HCT116 (cell line): ENCODE measurements at regions not wholly inside any gene's neighbourhood (a gene's known extent, or its start where the extent isn't known, plus 50 kb on each side); places are given as distances from the start of the nearest gene placed in this dataset.

Experiments used
- ATAC-seq: fragments of 200-7000 bp; cut with Tn5 transposase; 2 replicates; pipeline ENCODE4 v1.9.1; 2020; ENCODE audit warnings: mild to moderate bottlenecking, moderate library complexity
- BruUV-seq: library from RNA; stranded (reverse); fragments of 400-500 nt; replicated peaks from 2 replicates; lab custom pipeline; 2021; lab: Mats Ljungman, UMichigan
- CTCF ChIA-PET: fragments of 300-600 bp; sonication (Branson Sonifier 250); formaldehyde crosslinking; loops from one replicate; lab custom pipeline; 2021; ENCODE audit warnings: antibody characterized with exemption; lab: Charles Lee
- POLR2A ChIA-PET: fragments of 300-600, 350-600 bp; sonication (Branson Sonifier 250); formaldehyde crosslinking; loops from one replicate; lab custom pipeline; 2021; ENCODE audit warnings: antibody characterized with exemption; lab: Charles Lee
- RAD21 ChIA-PET, 2 experiments: fragments of 300-600 bp; sonication (Branson Sonifier 250); formaldehyde crosslinking; loops; one replicate each; lab custom pipeline; 2023; ENCODE audit warnings: low total read pairs in 2 of 2; ENCODE audit not compliant: uncharacterized antibody in 2 of 2, unreplicated experiment in 2 of 2, low non-redundant PET in 1 of 2; lab: Charles Lee
- DNase-seq: peaks from one replicate; pipeline ENCODE4 v3.0.0-alpha.2; 2010; ENCODE audit warnings: low read depth, low spot score
- H2AFZ ChIP-seq: fragments of 200-600 bp; shearing (Covaris generic), sonication (generic); 2 replicates; pipeline ENCODE4 v1.6.1; 2017; ENCODE audit warnings: low read depth, mixed run types, mixed read lengths, antibody characterized with exemption, low read length; ENCODE audit not compliant: poor library complexity, severe bottlenecking
- H3K27ac ChIP-seq: 2 replicates; pipeline ENCODE4 v1.5.1; 2012; ENCODE audit warnings: low read depth, low read length
- H3K27me3 ChIP-seq: fragments of 200-600 bp; sonication (generic); 2 replicates; pipeline ENCODE4 v1.6.1; 2016; ENCODE audit warnings: mixed run types, low read length, mixed read lengths; ENCODE audit not compliant: insufficient read depth
- H3K36me3 ChIP-seq, 2 experiments: fragments of 200-500 bp in 1 of 2; fragments of 200-600 bp in 1 of 2; sonication (Bioruptor generic) in 1 of 2; sonication (generic) in 1 of 2; 2 replicates each; pipeline versions ENCODE4 v1.5.1 to v1.6.1; 2014 to 2016; ENCODE audit warnings: low read length in 2 of 2, inconsistent platforms in 1 of 2, mixed read lengths in 1 of 2, mixed run types in 1 of 2; ENCODE audit not compliant: insufficient read depth in 2 of 2, control insufficient read depth in 1 of 2
- H3K4me1 ChIP-seq, 2 experiments: fragments of 200-600 bp in 1 of 2; sonication (generic) in 1 of 2; 2 replicates each; pipeline versions ENCODE4 v1.5.1 to v1.6.1; 2012 to 2017; ENCODE audit warnings: low read length in 2 of 2, inconsistent platforms in 1 of 2, mild to moderate bottlenecking in 1 of 2, mixed read lengths in 1 of 2, mixed run types in 1 of 2, moderate library complexity in 1 of 2; ENCODE audit not compliant: insufficient read depth in 2 of 2, control insufficient read depth in 1 of 2
- H3K4me2 ChIP-seq: fragments of 200-600 bp; sonication (generic); 2 replicates; pipeline ENCODE4 v1.6.1; 2017; ENCODE audit warnings: mixed run types, low read length, mixed read lengths
- H3K4me3 ChIP-seq, 2 experiments: fragments of 200-600 bp in 1 of 2; sonication (generic) in 1 of 2; replicated peaks in 1 of 2; 2 replicates each; pipeline ENCODE4 v1.5.1; 2011 to 2016; ENCODE audit warnings: low read length in 2 of 2, control low read depth in 1 of 2, low read depth in 1 of 2, mild to moderate bottlenecking in 1 of 2, mixed read lengths in 1 of 2, mixed run types in 1 of 2
- H3K79me2 ChIP-seq: fragments of 200-600 bp; sonication (generic); 2 replicates; pipeline ENCODE4 v1.6.1; 2017; ENCODE audit warnings: mild to moderate bottlenecking, mixed run types, low read length, moderate library complexity, mixed read lengths; ENCODE audit not compliant: insufficient read depth
- H3K9ac ChIP-seq: fragments of 200-600 bp; sonication (generic); 2 replicates; pipeline ENCODE4 v1.6.1; 2016; ENCODE audit warnings: low read length, mixed read lengths
- H3K9me2 ChIP-seq: fragments of 200-600 bp; sonication (generic), shearing (Covaris generic); 2 replicates; pipeline ENCODE4 v1.6.1; 2017; ENCODE audit warnings: mixed run types, mild to moderate bottlenecking, moderate library complexity; ENCODE audit not compliant: insufficient read depth
- H3K9me3 ChIP-seq, 2 experiments: fragments of 200-500 bp in 1 of 2; fragments of 200-600 bp in 1 of 2; sonication (Bioruptor generic) in 1 of 2; sonication (generic) in 1 of 2; 2 replicates each; pipeline ENCODE4 v1.6.1; 2014 to 2017; ENCODE audit warnings: low read length in 2 of 2, mixed read lengths in 2 of 2, inconsistent platforms in 1 of 2, low read depth in 1 of 2, mild to moderate bottlenecking in 1 of 2, mixed run types in 1 of 2, moderate library complexity in 1 of 2; ENCODE audit not compliant: control insufficient read depth in 1 of 2, insufficient read depth in 1 of 2
- H4K20me1 ChIP-seq: fragments of 200-600 bp; sonication (generic), shearing (Covaris generic); 2 replicates; pipeline ENCODE4 v1.6.1; 2017; ENCODE audit warnings: mixed run types, mild to moderate bottlenecking, moderate library complexity; ENCODE audit not compliant: insufficient read depth
- CBX3 ChIP-seq: IDR thresholded peaks from 2 replicates; pipeline ENCODE4 v1.6.1; 2012; ENCODE audit warnings: low read depth
- ELF1 ChIP-seq: IDR thresholded peaks from 2 replicates; pipeline ENCODE4 v1.6.1; 2012; ENCODE audit warnings: low read depth, borderline replicate concordance
- MAX ChIP-seq: IDR thresholded peaks from 2 replicates; pipeline ENCODE4 v1.6.1; 2012
- POLR2A ChIP-seq: IDR thresholded peaks from 2 replicates; pipeline ENCODE4 v1.7.0; 2011; ENCODE audit warnings: borderline replicate concordance; ENCODE audit not compliant: insufficient read depth, insufficient read length; ENCODE audit errors: extremely low read depth
- POLR2AphosphoS5 ChIP-seq: IDR thresholded peaks from 2 replicates; pipeline ENCODE4 v1.6.1; 2011; ENCODE audit warnings: mild to moderate bottlenecking, low read depth, low read length, moderate library complexity
- SIN3A ChIP-seq: IDR thresholded peaks from 2 replicates; pipeline ENCODE4 v1.6.1; 2012; ENCODE audit warnings: low read depth
- TCF7L2 ChIP-seq: IDR thresholded peaks from 2 replicates; pipeline ENCODE4 v1.7.0; 2011; ENCODE audit warnings: borderline replicate concordance, inconsistent platforms; ENCODE audit not compliant: insufficient read depth, insufficient read length; ENCODE audit errors: extremely low read depth
- YY1 ChIP-seq: IDR thresholded peaks from 2 replicates; pipeline ENCODE4 v1.6.1; 2011; ENCODE audit warnings: low read length, low read depth, moderate library complexity, mild to moderate bottlenecking; ENCODE audit not compliant: insufficient replicate concordance; ENCODE audit errors: extremely low read depth
- ZFX ChIP-seq: fragments of 450-650 bp; IDR thresholded peaks from 2 replicates; pipeline ENCODE4 v1.6.1; 2017
- ZNF274 ChIP-seq: fragments of 200-500 bp; sonication (Bioruptor generic); IDR thresholded peaks from 2 replicates; pipeline ENCODE4 v1.6.1; 2014; ENCODE audit warnings: mild to moderate bottlenecking, low read depth, low read length, inconsistent platforms
- intact Hi-C: fragments of 100-400 bp; cut with micrococcal nuclease; formaldehyde crosslinking; loops from 2 replicates; pipeline ENCODE4 v1.10.0; 2022
- TF ChIP-seq, protein P1 (sequence below): IDR thresholded peaks from 2 replicates; pipeline ENCODE4 v1.6.1; 2011; ENCODE audit warnings: mild to moderate bottlenecking, low read length, moderate library complexity; ENCODE audit not compliant: insufficient replicate concordance; ENCODE audit errors: extremely low read depth
- TF ChIP-seq, protein P2 (sequence below): IDR thresholded peaks from 2 replicates; pipeline ENCODE4 v1.6.1; 2012

GRCh38 chr21:24046829-24047443 is 1560.3 kb downstream of the MRPL39 start:
- no peaks in the 10 kb centered on the region for H3K27me3 ChIP-seq
- H3K4me2 ChIP-seq = no peak overlapping the region
- intact Hi-C loops = no loop called here
- H3K27ac ChIP-seq = no peak overlapping the region
- H3K4me3 ChIP-seq = no peak overlapping the region
- H3K9ac ChIP-seq = no peak overlapping the region
- ATAC-seq (no peak), DNase-seq (no peak)
- ChIA-PET CTCF (no interaction called here), POLR2A (no interaction called here), RAD21 (no interaction called here)
- peaks cover 12 to 18% of the 10 kb centered on the region in 2 experiments; a peak in 2 of 4 replicates for H3K9me3 ChIP-seq
- no peaks in the 10 kb centered on the region for H3K9me2 ChIP-seq
- no TSS peak for BruUV-seq
- no peaks in the 10 kb centered on the region for H4K20me1 ChIP-seq
- no peak overlapping the region for H2AFZ ChIP-seq
- no peaks in the 10 kb centered on the region for H3K79me2 ChIP-seq
- H3K36me3 ChIP-seq = no peaks in the 10 kb centered on the region
- H3K4me1 ChIP-seq = no peaks in the 10 kb centered on the region
- no peak for TF ChIP-seq MAX
- no peak for TF ChIP-seq POLR2A
- TF ChIP-seq TCF7L2 = no peak
- TF ChIP-seq, protein P1, sequence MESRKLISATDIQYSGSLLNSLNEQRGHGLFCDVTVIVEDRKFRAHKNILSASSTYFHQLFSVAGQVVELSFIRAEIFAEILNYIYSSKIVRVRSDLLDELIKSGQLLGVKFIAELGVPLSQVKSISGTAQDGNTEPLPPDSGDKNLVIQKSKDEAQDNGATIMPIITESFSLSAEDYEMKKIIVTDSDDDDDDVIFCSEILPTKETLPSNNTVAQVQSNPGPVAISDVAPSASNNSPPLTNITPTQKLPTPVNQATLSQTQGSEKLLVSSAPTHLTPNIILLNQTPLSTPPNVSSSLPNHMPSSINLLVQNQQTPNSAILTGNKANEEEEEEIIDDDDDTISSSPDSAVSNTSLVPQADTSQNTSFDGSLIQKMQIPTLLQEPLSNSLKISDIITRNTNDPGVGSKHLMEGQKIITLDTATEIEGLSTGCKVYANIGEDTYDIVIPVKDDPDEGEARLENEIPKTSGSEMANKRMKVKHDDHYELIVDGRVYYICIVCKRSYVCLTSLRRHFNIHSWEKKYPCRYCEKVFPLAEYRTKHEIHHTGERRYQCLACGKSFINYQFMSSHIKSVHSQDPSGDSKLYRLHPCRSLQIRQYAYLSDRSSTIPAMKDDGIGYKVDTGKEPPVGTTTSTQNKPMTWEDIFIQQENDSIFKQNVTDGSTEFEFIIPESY = no peak
- no peak for TF ChIP-seq ZNF274
- TF ChIP-seq POLR2AphosphoS5 = no peak
- no peak for TF ChIP-seq ZFX
- no peak for TF ChIP-seq SIN3A
- TF ChIP-seq ELF1 = no peak
- no peak for TF ChIP-seq CBX3
- TF ChIP-seq, protein P2, sequence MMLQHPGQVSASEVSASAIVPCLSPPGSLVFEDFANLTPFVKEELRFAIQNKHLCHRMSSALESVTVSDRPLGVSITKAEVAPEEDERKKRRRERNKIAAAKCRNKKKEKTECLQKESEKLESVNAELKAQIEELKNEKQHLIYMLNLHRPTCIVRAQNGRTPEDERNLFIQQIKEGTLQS = no peak
- no peak for TF ChIP-seq YY1
